IMR-90 (cell line): ENCODE measurements at regions not wholly inside any gene's neighbourhood (a gene's known extent, or its start where the extent isn't known, plus 50 kb on each side); places are given as distances from the start of the nearest gene placed in this dataset.
"Not testable (repeated sequence)": the region's sequence is repeated elsewhere in the genome, so short reads cannot be mapped to it uniquely, and the experiment has no call there.

ENCODE experiments used
- ATAC-seq: fragments of 200-7000 bp; cut with Tn5 transposase; 2 replicates; pipeline ENCODE4 v1.9.1; 2020; ENCODE audit warnings: low read depth, mild to moderate bottlenecking, moderate library complexity
- BruUV-seq: library from RNA; stranded (reverse); fragments of 400-500 nt; replicated peaks from 2 replicates; lab custom pipeline; 2021; lab: Mats Ljungman, UMichigan
- CTCF ChIA-PET: fragments of 300-600 bp; formaldehyde crosslinking; extraction: SDS; loops from one replicate; lab custom pipeline; 2021; ENCODE audit warnings: antibody characterized with exemption; lab: Yijun Ruan, JAX
- POLR2A ChIA-PET: fragments of 300-600 bp; sonication (Branson Sonifier 250); formaldehyde crosslinking; loops from one replicate; lab custom pipeline; 2022; ENCODE audit warnings: antibody characterized with exemption; ENCODE audit not compliant: unreplicated experiment; lab: Charles Lee
- DNase-seq: peaks from one replicate; pipeline ENCODE4 v3.0.0; 2013
- H2AFZ ChIP-seq: replicated peaks from 2 replicates; pipeline ENCODE3; 2013; ENCODE audit warnings: low read length, mild to moderate bottlenecking; ENCODE audit not compliant: poor library complexity
- H2AK5ac ChIP-seq: 2 replicates; pipeline ENCODE4 v1.6.1; 2013; ENCODE audit warnings: low read depth, low read length, inconsistent platforms
- H2AK9ac ChIP-seq: replicated peaks from 2 replicates; pipeline ENCODE3; 2013; ENCODE audit warnings: mild to moderate bottlenecking, low read depth, low read length, moderate library complexity; ENCODE audit not compliant: poor library complexity
- H2BK120ac ChIP-seq: 2 replicates; pipeline ENCODE4 v1.6.1; 2013; ENCODE audit warnings: low read depth, low read length, inconsistent platforms
- H2BK15ac ChIP-seq: 3 replicates; pipeline ENCODE4 v1.6.1; 2013; ENCODE audit warnings: low read depth, low read length, inconsistent platforms
- H2BK20ac ChIP-seq: 2 replicates; pipeline ENCODE4 v1.6.1; 2013; ENCODE audit warnings: low read depth, mild to moderate bottlenecking, inconsistent platforms, low read length, moderate library complexity
- H2BK5ac ChIP-seq: 2 replicates; pipeline ENCODE4 v1.6.1; 2013; ENCODE audit warnings: mild to moderate bottlenecking, low read depth, low read length, inconsistent platforms; ENCODE audit not compliant: poor library complexity, severe bottlenecking
- H3K14ac ChIP-seq: replicated peaks from 2 replicates; pipeline ENCODE4 v1.6.1; 2013; ENCODE audit warnings: low read depth, low read length, inconsistent platforms
- H3K18ac ChIP-seq: 2 replicates; pipeline ENCODE4 v1.6.1; 2013; ENCODE audit warnings: low read depth, low read length, control low read depth
- H3K23ac ChIP-seq: 2 replicates; pipeline ENCODE4 v1.6.1; 2013; ENCODE audit warnings: low read depth, low read length, inconsistent platforms
- H3K27ac ChIP-seq: 2 replicates; pipeline ENCODE4 v1.5.1; 2013; ENCODE audit warnings: mild to moderate bottlenecking, control low read depth, low read length; ENCODE audit not compliant: insufficient read depth
- H3K27me3 ChIP-seq: 2 replicates; pipeline ENCODE4 v1.6.1; 2013; ENCODE audit warnings: low read length; ENCODE audit not compliant: control insufficient read depth, insufficient read depth
- H3K36me3 ChIP-seq: 2 replicates; pipeline ENCODE4 v1.6.1; 2013; ENCODE audit warnings: low read length, mixed read lengths; ENCODE audit not compliant: control insufficient read depth, insufficient read depth
- H3K4ac ChIP-seq: 2 replicates; pipeline ENCODE4 v1.6.1; 2013; ENCODE audit warnings: low read depth, low read length, inconsistent platforms
- H3K4me1 ChIP-seq: 2 replicates; pipeline ENCODE4 v1.6.1; 2013; ENCODE audit warnings: low read length, mixed read lengths; ENCODE audit not compliant: control insufficient read depth, insufficient read depth
- H3K4me2 ChIP-seq: 2 replicates; pipeline ENCODE4 v1.6.1; 2013; ENCODE audit warnings: low read depth, mild to moderate bottlenecking, control low read depth, low read length, moderate library complexity
- H3K4me3 ChIP-seq: 2 replicates; pipeline ENCODE4 v1.5.1; 2013; ENCODE audit warnings: low read depth, mild to moderate bottlenecking, control low read depth, low read length, moderate library complexity; ENCODE audit not compliant: insufficient read depth
- H3K56ac ChIP-seq: 2 replicates; pipeline ENCODE4 v1.6.1; 2013; ENCODE audit warnings: low read length, inconsistent platforms; ENCODE audit not compliant: insufficient read depth; ENCODE audit errors: extremely low read depth
- H3K79me1 ChIP-seq, 2 experiments: 2 replicates each; pipeline ENCODE4 v1.6.1; 2013; ENCODE audit warnings: low read length in 2 of 2, inconsistent platforms in 1 of 2, low read depth in 1 of 2
- H3K9ac ChIP-seq: 2 replicates; pipeline ENCODE4 v1.6.1; 2013; ENCODE audit warnings: low read depth, low read length, control low read depth
- H3K9me1 ChIP-seq: 2 replicates; pipeline ENCODE4 v1.6.1; 2013; ENCODE audit warnings: low read length, inconsistent platforms; ENCODE audit not compliant: insufficient read depth
- H3K9me3 ChIP-seq: 2 replicates; pipeline ENCODE4 v1.6.1; 2013; ENCODE audit warnings: low read length; ENCODE audit not compliant: control insufficient read depth, insufficient read depth
- H4K20me1 ChIP-seq: 2 replicates; pipeline ENCODE4 v1.6.1; 2013; ENCODE audit warnings: low read length, inconsistent platforms; ENCODE audit not compliant: insufficient read depth
- H4K5ac ChIP-seq: 2 replicates; pipeline ENCODE4 v1.6.1; 2013; ENCODE audit warnings: mild to moderate bottlenecking, low read depth, low read length, control low read depth
- H4K8ac ChIP-seq, 2 experiments: 2 replicates each; pipeline ENCODE4 v1.6.1; 2013; ENCODE audit warnings: low read depth in 2 of 2, low read length in 2 of 2, control low read depth in 1 of 2, inconsistent platforms in 1 of 2
- H4K91ac ChIP-seq: 2 replicates; pipeline ENCODE4 v1.6.1; 2013; ENCODE audit warnings: low read depth, low read length, inconsistent platforms; ENCODE audit not compliant: insufficient read depth
- CTCF ChIP-seq: conservative IDR thresholded peaks from 2 replicates; pipeline ENCODE4 v1.5.1; 2012; ENCODE audit warnings: mild to moderate bottlenecking, low read depth, low read length, improper control_type of control experiment
- ELK1 ChIP-seq: fragments of 150-350 bp; IDR thresholded peaks from 2 replicates; pipeline ENCODE4 v1.6.1; 2016; ENCODE audit warnings: low read depth, mild to moderate bottlenecking, low read length, moderate library complexity, borderline replicate concordance
- WGBS, 2 experiments: methylation state at CpG; one replicate each; pipeline versions ENCODE4 v1.1.5 to v1.1.7; 2013; ENCODE audit warnings: missing lambda C conversion rate in 2 of 2; ENCODE audit not compliant: insufficient read length in 1 of 2; ENCODE audit errors: extremely low coverage in 2 of 2; 5-methylcytosine and 5-hydroxymethylcytosine counted together
- dilution Hi-C: fragments of 300-500 bp; cut with HindIII; formaldehyde crosslinking; loops from one replicate; pipeline ENCODE4 v1.14.3; 2018; ENCODE audit warnings: low sequenced_read_pairs; ENCODE audit not compliant: unreplicated experiment
- in situ Hi-C: fragments of 300-500 bp; cut with MboI; formaldehyde crosslinking; loops from 3 replicates; pipeline ENCODE4 v1.14.3; 2019; ENCODE audit warnings: low sequenced_read_pairs, inconsistent platforms, mixed read lengths
- intact Hi-C: fragments of 100-400 bp; cut with micrococcal nuclease; formaldehyde crosslinking; loops from 2 replicates; pipeline ENCODE4 v1.10.0; 2022

GRCh38 chr5:25285136-25285535 lies 640.4 kb upstream of the CDH10 start:
- POLR2A ChIA-PET, result no interaction called here
- intact Hi-C loops, result no loop called here
- H2AFZ ChIP-seq, result no peak overlapping the region
- dilution Hi-C loops, result no loop called here
- H3K27ac ChIP-seq, result no peak overlapping the region
- H3K23ac ChIP-seq, result no peak overlapping the region
- no peaks in the 10 kb centered on the region for H3K79me1 ChIP-seq
- H3K14ac ChIP-seq, result no peak overlapping the region
- TF ChIP-seq CTCF (no peak), ELK1 (no peak)
- no peaks in the 10 kb centered on the region for H3K36me3 ChIP-seq
- H4K91ac ChIP-seq, result no peak overlapping the region
- H3K4me1 ChIP-seq, result no peaks in the 10 kb centered on the region
- H2BK5ac ChIP-seq, result no peak overlapping the region
- H3K4me2 ChIP-seq, result no peak overlapping the region
- no peak overlapping the region for H2BK120ac ChIP-seq
- H4K5ac ChIP-seq, result no peak overlapping the region
- H4K20me1 ChIP-seq, result no peaks in the 10 kb centered on the region
- no peak overlapping the region for H3K18ac ChIP-seq
- H3K56ac ChIP-seq, result no peak overlapping the region
- no peak overlapping the region for H2BK20ac ChIP-seq
- in situ Hi-C loops, result no loop called here
- H4K8ac ChIP-seq, result no peak overlapping the region
- DNase-seq, result no peak
- no peak overlapping the region for H3K9ac ChIP-seq
- H3K27me3 ChIP-seq, result no peaks in the 10 kb centered on the region
- no peak overlapping the region for H2AK5ac ChIP-seq
- ATAC-seq, result no peak
- no TSS peak for BruUV-seq
- H2AK9ac ChIP-seq, result no peak overlapping the region
- H3K4ac ChIP-seq, result no peak overlapping the region
- H3K9me3 ChIP-seq, result no peaks in the 10 kb centered on the region
- CTCF ChIA-PET, result no interaction called here
- H3K9me1 ChIP-seq, result no peaks in the 10 kb centered on the region
- no CpG with 5 or more reads among the region's 3 CpGs for WGBS, 2 experiments
- H3K4me3 ChIP-seq, result no peak overlapping the region
- H2BK15ac ChIP-seq, result no peak overlapping the region

- H2BK5ac ChIP-seq, H2AK9ac ChIP-seq, H4K20me1 ChIP-seq, H4K5ac ChIP-seq, H2BK15ac ChIP-seq, H2BK120ac ChIP-seq, ATAC-seq, BruUV-seq, H3K23ac ChIP-seq, CTCF ChIA-PET, H3K9me3 ChIP-seq, dilution Hi-C loops, H3K4me1 ChIP-seq, H3K27ac ChIP-seq, in situ Hi-C loops, H3K14ac ChIP-seq, H3K9ac ChIP-seq, DNase-seq, H3K56ac ChIP-seq, H3K27me3 ChIP-seq, H3K18ac ChIP-seq, H3K79me1 ChIP-seq, H2AK5ac ChIP-seq, H3K4me2 ChIP-seq, H3K9me1 ChIP-seq, H3K36me3 ChIP-seq, H3K4me3 ChIP-seq, H4K91ac ChIP-seq, H4K8ac ChIP-seq, POLR2A ChIA-PET, H3K4ac ChIP-seq, intact Hi-C loops, H2AFZ ChIP-seq, H2BK20ac ChIP-seq: not testable (repeated sequence)
- 82% methylated on average over 9 of the region's 14 CpGs; no CpG with 5 or more reads in 1 of the 2 experiments for WGBS, 2 experiments
Observed at GRCh38 chr5:25263507-25263906, 618.7 kb upstream of the CDH10 start.
